K562 (cell line): ENCODE measurements at regions not wholly inside any gene's neighbourhood (a gene's known extent, or its start where the extent isn't known, plus 50 kb on each side); places are given as distances from the start of the nearest gene placed in this dataset.
A peak's percentile ranks its signal among the peaks of the same experiment; 100 is the strongest.

ENCODE experiments used
- CTCF ChIP-seq, 3 experiments: IDR thresholded peaks in 2 of 3; conservative IDR thresholded peaks in 1 of 3; 2 replicates each; pipeline ENCODE4 v1.5.1; 2011 to 2012; ENCODE audit warnings: low read length in 3 of 3, mild to moderate bottlenecking in 3 of 3, control low read depth in 2 of 3, improper control_type of control experiment in 1 of 3, inconsistent platforms in 1 of 3, low read depth in 1 of 3, mixed read lengths in 1 of 3, moderate library complexity in 1 of 3; ENCODE audit not compliant: insufficient read depth in 2 of 3
- EGR1 ChIP-seq: fragments of 450-650 bp; conservative IDR thresholded peaks from 2 replicates; pipeline ENCODE4 v1.6.1; 2017; ENCODE audit warnings: mild to moderate bottlenecking
- POLR2AphosphoS5 ChIP-seq: IDR thresholded peaks from 2 replicates; pipeline ENCODE4 v1.6.1; 2011; ENCODE audit warnings: mild to moderate bottlenecking, low read depth, low read length, moderate library complexity; ENCODE audit not compliant: control insufficient read depth, insufficient read depth
- TEAD2 ChIP-seq: fragments of 450-650 bp; IDR thresholded peaks from 2 replicates; pipeline ENCODE4 v1.6.1; 2016; ENCODE audit warnings: missing genetic modification characterization, control low read depth, missing compliant biosample characterization
- ZBTB40 ChIP-seq, 2 experiments: fragments of 450-650 bp in 1 of 2; sonication (generic) in 1 of 2; formaldehyde crosslinking in 1 of 2; IDR thresholded peaks; 2 replicates each; pipeline versions ENCODE4 v1.7.1 to v1.9.0; 2016 to 2022; ENCODE audit warnings: inconsistent platforms in 1 of 2, mild to moderate bottlenecking in 1 of 2, missing genetic modification reagents in 1 of 2

- TF ChIP-seq POLR2AphosphoS5 (no peak), EGR1 (no peak), TEAD2 (tag) (no peak), CTCF (IDR thresholded peaks at IDR 0.05 in 2 of 3, conservative IDR thresholded peaks at IDR 0.05 in 1 of 3; ENCODE audit: insufficient read depth in 2 of 3, low read depth in 1 of 3, low read length in 3 of 3) (peak in 2 of 3 experiments; percentile 7 to 25; a peak in 2 of 6 replicates), ZBTB40 (IDR thresholded peaks at IDR 0.05) (no peak), ZBTB40 (CRISPR knock-in tag; IDR thresholded peaks at IDR 0.05) (no peak)
These were observed 423.3 kb downstream of the CENPC start for GRCh38 chr4:67122029-67122428.
